GM12875 (cell line): ENCODE measurements at regions not wholly inside any gene's neighbourhood (a gene's known extent, or its start where the extent isn't known, plus 50 kb on each side); places are given as distances from the start of the nearest gene placed in this dataset.

Source experiments
- H3K4me3 ChIP-seq: one replicate; pipeline ENCODE4 v1.5.1; 2011; ENCODE audit warnings: low read depth, low read length, control low read depth
- TF ChIP-seq, protein P1 (sequence below): IDR thresholded peaks from 2 replicates; pipeline ENCODE4 v1.5.1; 2011; ENCODE audit warnings: low read depth, mild to moderate bottlenecking, control low read depth, inconsistent platforms, low read length, moderate library complexity, borderline replicate concordance; ENCODE audit not compliant: insufficient read depth

DNA sequence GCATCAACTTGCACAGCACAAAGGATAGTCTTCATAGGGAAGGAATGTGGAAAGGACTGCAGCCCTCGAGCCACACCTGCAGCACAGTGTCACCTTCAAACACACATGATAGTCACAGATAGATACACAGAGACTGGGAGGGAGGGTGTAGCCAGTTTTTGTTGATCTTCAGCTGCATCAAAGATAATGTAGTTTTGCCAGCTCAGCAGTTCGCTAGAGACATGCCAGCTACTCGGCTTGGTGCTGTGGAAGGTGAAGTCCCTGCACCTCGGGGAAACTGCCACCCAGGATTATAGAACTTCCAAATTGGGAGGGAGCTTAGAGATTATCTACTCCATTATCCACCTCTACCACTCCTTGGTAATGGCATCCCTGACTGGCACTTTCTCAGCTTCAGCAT lies 92.9 kb upstream of the PAK3 start:
- TF ChIP-seq, protein P1, sequence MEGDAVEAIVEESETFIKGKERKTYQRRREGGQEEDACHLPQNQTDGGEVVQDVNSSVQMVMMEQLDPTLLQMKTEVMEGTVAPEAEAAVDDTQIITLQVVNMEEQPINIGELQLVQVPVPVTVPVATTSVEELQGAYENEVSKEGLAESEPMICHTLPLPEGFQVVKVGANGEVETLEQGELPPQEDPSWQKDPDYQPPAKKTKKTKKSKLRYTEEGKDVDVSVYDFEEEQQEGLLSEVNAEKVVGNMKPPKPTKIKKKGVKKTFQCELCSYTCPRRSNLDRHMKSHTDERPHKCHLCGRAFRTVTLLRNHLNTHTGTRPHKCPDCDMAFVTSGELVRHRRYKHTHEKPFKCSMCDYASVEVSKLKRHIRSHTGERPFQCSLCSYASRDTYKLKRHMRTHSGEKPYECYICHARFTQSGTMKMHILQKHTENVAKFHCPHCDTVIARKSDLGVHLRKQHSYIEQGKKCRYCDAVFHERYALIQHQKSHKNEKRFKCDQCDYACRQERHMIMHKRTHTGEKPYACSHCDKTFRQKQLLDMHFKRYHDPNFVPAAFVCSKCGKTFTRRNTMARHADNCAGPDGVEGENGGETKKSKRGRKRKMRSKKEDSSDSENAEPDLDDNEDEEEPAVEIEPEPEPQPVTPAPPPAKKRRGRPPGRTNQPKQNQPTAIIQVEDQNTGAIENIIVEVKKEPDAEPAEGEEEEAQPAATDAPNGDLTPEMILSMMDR = no peak

GRCh38 chrX:110992611-110993010 lies 103.4 kb upstream of the PAK3 start:
- TF ChIP-seq, protein P1 = peak; percentile 66
- H3K4me3 ChIP-seq = no peak overlapping the region

More for the DNA sequence above, 92.9 kb upstream of the PAK3 start:
- H3K4me3 ChIP-seq = no peak overlapping the region

DNA sequence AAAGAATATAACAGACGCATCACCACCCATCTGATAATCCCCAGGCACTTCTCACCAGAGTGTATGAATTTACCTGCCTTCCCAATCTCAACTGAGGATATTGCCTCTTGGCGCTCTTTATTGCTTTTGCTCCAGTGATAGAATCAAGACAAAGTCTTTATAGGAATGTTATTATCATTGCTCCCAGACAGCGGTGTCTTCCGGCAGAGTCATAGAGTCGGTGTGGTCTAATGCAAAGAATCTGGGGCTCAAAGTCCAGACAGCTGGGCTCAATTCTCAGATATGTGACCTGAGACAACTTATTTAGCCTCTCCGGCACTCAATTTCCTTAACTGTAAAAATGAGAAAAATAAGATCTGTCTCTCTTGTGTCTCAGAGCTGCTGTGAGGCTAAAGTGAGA lies 106.1 kb upstream of the PAK3 start:
- TF ChIP-seq, protein P1 = no peak
- no peak overlapping the region for H3K4me3 ChIP-seq

DNA sequence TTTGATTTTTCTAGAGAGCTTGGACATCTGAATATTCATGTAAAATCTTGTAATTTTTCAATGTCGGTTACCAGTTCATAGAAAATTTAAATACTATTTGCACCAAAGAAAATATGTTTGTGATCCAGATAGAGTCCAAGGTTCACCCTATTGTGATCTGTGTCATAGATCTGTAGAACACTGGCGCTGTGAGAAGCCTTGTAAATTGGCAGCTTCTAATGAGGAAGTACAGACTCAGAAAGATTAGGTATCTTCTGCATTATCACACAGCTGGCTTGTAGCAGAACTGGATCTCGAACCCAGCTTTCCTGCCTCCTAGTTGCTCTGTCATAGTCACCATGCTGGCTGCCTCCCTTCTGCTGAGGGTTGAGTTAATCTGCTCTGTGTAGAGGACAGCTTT lies 106.5 kb upstream of the PAK3 start:
- TF ChIP-seq, protein P1 = no peak
- H3K4me3 ChIP-seq = no peak overlapping the region

DNA sequence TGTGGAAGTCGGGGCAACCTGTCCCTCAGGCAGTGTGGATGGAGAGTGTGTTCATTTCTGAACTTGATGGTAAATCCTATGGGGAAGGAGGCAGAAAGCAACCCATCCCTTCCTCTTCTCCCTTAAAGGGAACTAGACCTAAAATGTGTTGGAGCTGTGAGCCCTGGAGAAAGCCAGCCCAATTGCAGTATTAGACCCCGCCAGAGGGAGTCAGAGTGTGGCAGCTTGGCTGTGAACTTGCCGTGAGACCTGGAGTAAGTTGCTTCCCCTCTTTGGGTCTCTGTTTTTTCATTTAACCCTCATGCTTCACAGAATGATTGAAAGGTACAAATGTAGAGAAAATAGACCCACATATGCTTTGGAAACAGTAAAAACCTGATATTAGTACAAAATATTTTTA lies 108.7 kb upstream of the PAK3 start:
- TF ChIP-seq, protein P1 = no peak
- no peak overlapping the region for H3K4me3 ChIP-seq

GRCh38 chrX:110985470-110985869 lies 110.5 kb upstream of the PAK3 start:
- no peak overlapping the region for H3K4me3 ChIP-seq
- TF ChIP-seq, protein P1 = no peak

- TF ChIP-seq, protein P1 = no peak
These were observed 113.0 kb upstream of the PAK3 start for GRCh38 chrX:110983024-110983423.

More at GRCh38 chrX:110983024-110983423, 113.0 kb upstream of the PAK3 start:
- H3K4me3 ChIP-seq = no peak overlapping the region
